ENCODE measurements at regions not wholly inside any gene's neighbourhood (a gene's known extent, or its start where the extent isn't known, plus 50 kb on each side); places are given as distances from the start of the nearest gene placed in this dataset.

GRCh38 chr5:120882038-120882775, 418.1 kb downstream of the PRR16 start:
- TF ChIP-seq, protein P1, sequence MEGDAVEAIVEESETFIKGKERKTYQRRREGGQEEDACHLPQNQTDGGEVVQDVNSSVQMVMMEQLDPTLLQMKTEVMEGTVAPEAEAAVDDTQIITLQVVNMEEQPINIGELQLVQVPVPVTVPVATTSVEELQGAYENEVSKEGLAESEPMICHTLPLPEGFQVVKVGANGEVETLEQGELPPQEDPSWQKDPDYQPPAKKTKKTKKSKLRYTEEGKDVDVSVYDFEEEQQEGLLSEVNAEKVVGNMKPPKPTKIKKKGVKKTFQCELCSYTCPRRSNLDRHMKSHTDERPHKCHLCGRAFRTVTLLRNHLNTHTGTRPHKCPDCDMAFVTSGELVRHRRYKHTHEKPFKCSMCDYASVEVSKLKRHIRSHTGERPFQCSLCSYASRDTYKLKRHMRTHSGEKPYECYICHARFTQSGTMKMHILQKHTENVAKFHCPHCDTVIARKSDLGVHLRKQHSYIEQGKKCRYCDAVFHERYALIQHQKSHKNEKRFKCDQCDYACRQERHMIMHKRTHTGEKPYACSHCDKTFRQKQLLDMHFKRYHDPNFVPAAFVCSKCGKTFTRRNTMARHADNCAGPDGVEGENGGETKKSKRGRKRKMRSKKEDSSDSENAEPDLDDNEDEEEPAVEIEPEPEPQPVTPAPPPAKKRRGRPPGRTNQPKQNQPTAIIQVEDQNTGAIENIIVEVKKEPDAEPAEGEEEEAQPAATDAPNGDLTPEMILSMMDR (IDR thresholded peaks at IDR 0.05; ENCODE audit: insufficient read depth, low read length, poor library complexity, severe bottlenecking) = no peak
- TF ChIP-seq EZH2phosphoT487 (conservative IDR thresholded peaks at IDR 0.05; ENCODE audit: low read length) = no peak
- Histone ChIP-seq H3K9ac (ENCODE audit: low read length) (no peak overlapping the region), H3K36me3 (ENCODE audit: low read length) (no peaks in the 10 kb centered on the region), H3K79me2 (ENCODE audit: insufficient read depth, low read length) (no peaks in the 10 kb centered on the region), H4K20me1 (ENCODE audit: low read depth, low read length) (no peaks in the 10 kb centered on the region), H3K4me2 (ENCODE audit: low read depth, low read length, poor library complexity, severe bottlenecking) (no peak overlapping the region), H3F3A (ENCODE audit: insufficient read depth) (no peaks in the 10 kb centered on the region), H3K9me2 (replicated peaks; ENCODE audit: insufficient read depth, low read length) (no peaks in the 10 kb centered on the region), H2AFZ (ENCODE audit: low read depth, low read length, severe bottlenecking) (no peak overlapping the region), H3K4me3 (ENCODE audit: insufficient read depth, low read length, poor library complexity, severe bottlenecking) (no peak overlapping the region), H3K27me3 (ENCODE audit: low read length) (no peaks in the 10 kb centered on the region), H3K27ac (ENCODE audit: low read depth, low read length) (no peak overlapping the region), H3K9me3 (ENCODE audit: insufficient read depth, low read length) (no peaks in the 10 kb centered on the region)

GRCh38 chr5:120886351-120886860, 422.3 kb downstream of the PRR16 start:
- no peaks in the 10 kb centered on the region for H3K27me3 ChIP-seq (ENCODE audit: low read length)
- no peaks in the 10 kb centered on the region for H3K36me3 ChIP-seq (ENCODE audit: low read length)
- no peak overlapping the region for H2AFZ ChIP-seq (ENCODE audit: low read depth, low read length, severe bottlenecking)
- H3K27ac ChIP-seq (ENCODE audit: low read depth, low read length) = no peak overlapping the region
- no peaks in the 10 kb centered on the region for H3K9me2 ChIP-seq (replicated peaks; ENCODE audit: insufficient read depth, low read length)
- H3K4me2 ChIP-seq (ENCODE audit: low read depth, low read length, poor library complexity, severe bottlenecking) = no peak overlapping the region
- TF ChIP-seq, protein P1 (IDR thresholded peaks at IDR 0.05; ENCODE audit: insufficient read depth, low read length, poor library complexity, severe bottlenecking) = no peak
- TF ChIP-seq EZH2phosphoT487 (conservative IDR thresholded peaks at IDR 0.05; ENCODE audit: low read length) = no peak
- no peaks in the 10 kb centered on the region for H3K9me3 ChIP-seq (ENCODE audit: insufficient read depth, low read length)
- no peak overlapping the region for H3K9ac ChIP-seq (ENCODE audit: low read length)
- H4K20me1 ChIP-seq (ENCODE audit: low read depth, low read length) = no peaks in the 10 kb centered on the region
- no peaks in the 10 kb centered on the region for H3K79me2 ChIP-seq (ENCODE audit: insufficient read depth, low read length)
- H3F3A ChIP-seq (ENCODE audit: insufficient read depth) = no peaks in the 10 kb centered on the region
- no peak overlapping the region for H3K4me3 ChIP-seq (ENCODE audit: insufficient read depth, low read length, poor library complexity, severe bottlenecking)

GRCh38 chr5:120895660-120896059, 431.6 kb downstream of the PRR16 start:
- no peak overlapping the region for H2AFZ ChIP-seq (ENCODE audit: low read depth, low read length, severe bottlenecking)
- no peaks in the 10 kb centered on the region for H3K9me3 ChIP-seq (ENCODE audit: insufficient read depth, low read length)
- H3K36me3 ChIP-seq (ENCODE audit: low read length) = no peaks in the 10 kb centered on the region
- H3K27me3 ChIP-seq (ENCODE audit: low read length) = no peaks in the 10 kb centered on the region
- H3K27ac ChIP-seq (ENCODE audit: low read depth, low read length) = no peak overlapping the region
- no peaks in the 10 kb centered on the region for H3K9me2 ChIP-seq (replicated peaks; ENCODE audit: insufficient read depth, low read length)
- TF ChIP-seq, protein P1 (IDR thresholded peaks at IDR 0.05; ENCODE audit: insufficient read depth, low read length, poor library complexity, severe bottlenecking) = no peak
- TF ChIP-seq EZH2phosphoT487 (conservative IDR thresholded peaks at IDR 0.05; ENCODE audit: low read length) = no peak
- H3K79me2 ChIP-seq (ENCODE audit: insufficient read depth, low read length) = no peaks in the 10 kb centered on the region
- H3K4me2 ChIP-seq (ENCODE audit: low read depth, low read length, poor library complexity, severe bottlenecking) = no peak overlapping the region
- H3F3A ChIP-seq (ENCODE audit: insufficient read depth) = no peaks in the 10 kb centered on the region
- no peaks in the 10 kb centered on the region for H4K20me1 ChIP-seq (ENCODE audit: low read depth, low read length)
- H3K4me3 ChIP-seq (ENCODE audit: insufficient read depth, low read length, poor library complexity, severe bottlenecking) = no peak overlapping the region
- no peak overlapping the region for H3K9ac ChIP-seq (ENCODE audit: low read length)

All from SU-DHL-6 (cell line).